AG04450 (cell line): ENCODE measurements at regions not wholly inside any gene's neighbourhood (a gene's known extent, or its start where the extent isn't known, plus 50 kb on each side); places are given as distances from the start of the nearest gene placed in this dataset.

Experiments
- CTCF ChIA-PET: fragments of 300-600, 350-600 bp; formaldehyde crosslinking; extraction: SDS; loops from one replicate; lab custom pipeline; 2022; ENCODE audit warnings: antibody characterized with exemption, inconsistent platforms; lab: Charles Lee
- POLR2A ChIA-PET: fragments of 350-600 bp; formaldehyde crosslinking; extraction: SDS; loops from one replicate; lab custom pipeline; 2021; ENCODE audit warnings: antibody characterized with exemption, inconsistent platforms; lab: Yijun Ruan, JAX
- DNase-seq: peaks from one replicate; pipeline ENCODE4 v3.0.0-alpha.2; 2011; ENCODE audit warnings: low read depth, low spot score
- H3K27ac ChIP-seq: one replicate; pipeline ENCODE4 v1.5.1; 2012; ENCODE audit warnings: low read depth, low read length, control low read depth
- H3K27me3 ChIP-seq: one replicate; pipeline ENCODE4 v1.6.0; 2012; ENCODE audit warnings: low read length; ENCODE audit not compliant: control insufficient read depth, insufficient read depth
- H3K4me3 ChIP-seq: 2 replicates; pipeline ENCODE4 v1.5.1; 2011; ENCODE audit warnings: mild to moderate bottlenecking, low read depth, low read length, control low read depth
- H3K9me3 ChIP-seq: 2 replicates; pipeline ENCODE4 v1.5.1; 2012; ENCODE audit warnings: low read length; ENCODE audit not compliant: control insufficient read depth, insufficient read depth
- CTCF ChIP-seq: IDR thresholded peaks from 2 replicates; pipeline ENCODE4 v1.5.1; 2011; ENCODE audit warnings: low read depth, low read length, control low read depth, inconsistent platforms

- ChIA-PET POLR2A (no interaction called here), CTCF (no interaction called here)
- no peak overlapping the region for H3K4me3 ChIP-seq
- no peak for TF ChIP-seq CTCF
- H3K27ac ChIP-seq, result no peak overlapping the region
- no peaks in the 10 kb centered on the region for H3K9me3 ChIP-seq
- DNase-seq, result no peak
- H3K27me3 ChIP-seq, result peaks cover 2% of the 10 kb centered on the region
Observed at GRCh38 chr2:107024269-107024668, 138.3 kb upstream of the ST6GAL2 start.

GRCh38 chr2:107025291-107025857, 139.4 kb upstream of the ST6GAL2 start:
- POLR2A ChIA-PET, result no interaction called here
- CTCF ChIA-PET, result no interaction called here
- Histone ChIP-seq H3K27ac (no peak overlapping the region), H3K4me3 (no peak overlapping the region), H3K27me3 (no peaks in the 10 kb centered on the region), H3K9me3 (no peaks in the 10 kb centered on the region)
- TF ChIP-seq CTCF, result no peak
- no peak for DNase-seq

- Histone ChIP-seq H3K27ac (no peak overlapping the region), H3K9me3 (no peaks in the 10 kb centered on the region), H3K27me3 (no peaks in the 10 kb centered on the region), H3K4me3 (no peak overlapping the region)
- ChIA-PET POLR2A (interaction anchor here (0.9 kb wide), 1 partner anchor 23 kb away, joined by 4 read pairs; no protein-coding TSS in a partner anchor), CTCF (interaction anchor here (0.6 kb wide), 1 partner anchor 248 kb away, joined by 5 read pairs; no protein-coding TSS in a partner anchor)
- no peak for DNase-seq
- no peak for TF ChIP-seq CTCF
Observed at GRCh38 chr2:107025869-107026380, 140.0 kb upstream of the ST6GAL2 start.

- no peak for DNase-seq
- CTCF ChIA-PET, result no interaction called here
- no peak overlapping the region for H3K27ac ChIP-seq
- no peaks in the 10 kb centered on the region for H3K27me3 ChIP-seq
- H3K4me3 ChIP-seq, result no peak overlapping the region
- no peaks in the 10 kb centered on the region for H3K9me3 ChIP-seq
- no peak for TF ChIP-seq CTCF
- POLR2A ChIA-PET, result no interaction called here
Observed at GRCh38 chr2:107027205-107027604, 141.2 kb upstream of the ST6GAL2 start.

- ChIA-PET POLR2A (no interaction called here), CTCF (no interaction called here)
- H3K9me3 ChIP-seq, result no peaks in the 10 kb centered on the region
- no peaks in the 10 kb centered on the region for H3K27me3 ChIP-seq
- H3K4me3 ChIP-seq, result no peak overlapping the region
- no peak for TF ChIP-seq CTCF
- no peak for DNase-seq
- no peak overlapping the region for H3K27ac ChIP-seq
Observed at GRCh38 chr2:107027810-107028209, 141.8 kb upstream of the ST6GAL2 start.
